ENCODE measurements at regions not wholly inside any gene's neighbourhood (a gene's known extent, or its start where the extent isn't known, plus 50 kb on each side); places are given as distances from the start of the nearest gene placed in this dataset.

GRCh38 chr11:112606656-112607055 lies 346.0 kb upstream of the PLET1 start:
- no peaks in the 10 kb centered on the region for H3K9me3 ChIP-seq (ENCODE audit: insufficient read depth in 2 of 2, low read depth in 1 of 2, low read length in 1 of 2)
- no peaks in the 10 kb centered on the region for H3K23me2 ChIP-seq (ENCODE audit: low read depth, low read length)
- no peak overlapping the region for H3K27ac ChIP-seq (ENCODE audit: low read depth, low read length)
- H3K23ac ChIP-seq (ENCODE audit: insufficient read length), result no peak overlapping the region
- H2BK120ac ChIP-seq (replicated peaks; ENCODE audit: low read depth, low read length), result no peak overlapping the region
- DNase-seq (ENCODE audit: low read depth in 1 of 2, low spot score in 2 of 2) (no peak), FAIRE-seq (no peak)
- no peak overlapping the region for H2BK5ac ChIP-seq (ENCODE audit: low read depth, low read length)
- H4K20me1 ChIP-seq (replicated peaks in 1 of 2; ENCODE audit: control insufficient read depth in 1 of 2, insufficient read depth in 2 of 2, low read length in 2 of 2), result no peaks in the 10 kb centered on the region
- H4K5ac ChIP-seq (ENCODE audit: insufficient read length, low read depth, low read length), result no peak overlapping the region
- H2BK12ac ChIP-seq (ENCODE audit: low read depth, low read length), result no peak overlapping the region
- no peak overlapping the region; the same call in 1 of the 2 replicates for H4K8ac ChIP-seq (ENCODE audit: extremely low read depth, insufficient read depth, low read length)
- TF ChIP-seq PHF8 (conservative IDR thresholded peaks at IDR 0.05; ENCODE audit: low read depth, low read length) (no peak), RXRA (IDR thresholded peaks at IDR 0.05; ENCODE audit: insufficient read depth, low read depth, low read length) (no peak)
- H4K91ac ChIP-seq (replicated peaks; ENCODE audit: insufficient read length, low read length), result no peak overlapping the region
- no peak overlapping the region for H3K4me2 ChIP-seq (ENCODE audit: insufficient read depth in 1 of 2, low read depth in 2 of 2, low read length in 2 of 2)
- no peaks in the 10 kb centered on the region; a peak in 1 of 7 replicates for H3K27me3 ChIP-seq (replicated peaks in 1 of 4; ENCODE audit: control insufficient read depth in 3 of 4, extremely low read depth in 1 of 4, insufficient read depth in 3 of 4, low read length in 3 of 4)
- WGBS, 2 experiments (ENCODE audit: extremely low coverage in 1 of 2, insufficient coverage in 1 of 2, insufficient read length in 1 of 2, insufficient replicate concordance in 2 of 2, low coverage in 1 of 2, low lambda C conversion rate in 2 of 2, missing lambda C conversion rate in 1 of 2), result 93% methylated on average over 2 of the region's 2 CpGs; no CpG with 5 or more reads in 1 of the 2 experiments
- no peak overlapping the region for H3K14ac ChIP-seq (ENCODE audit: insufficient read length)
- peak overlapping the region; percentile 52 for H3K56ac ChIP-seq (replicated peaks; ENCODE audit: insufficient read length, low read depth, low read length)
- no peak overlapping the region for H2AK5ac ChIP-seq (ENCODE audit: low read depth, low read length)
- no peak overlapping the region for H3K18ac ChIP-seq (ENCODE audit: extremely low read depth, low read length)
- H3K9ac ChIP-seq (replicated peaks in 1 of 4; ENCODE audit: extremely low read depth in 1 of 4, low read depth in 3 of 4, low read length in 3 of 4), result no peak overlapping the region
- H3K79me1 ChIP-seq (ENCODE audit: low read depth, low read length), result no peaks in the 10 kb centered on the region
- no peaks in the 10 kb centered on the region for H3K79me2 ChIP-seq (ENCODE audit: control insufficient read depth in 1 of 2, insufficient read depth in 2 of 2, low read length in 2 of 2)
- H2AFZ ChIP-seq (ENCODE audit: low read length), result no peak overlapping the region
- no peak overlapping the region for H2BK20ac ChIP-seq (ENCODE audit: low read length)
- no peaks in the 10 kb centered on the region for H3K36me3 ChIP-seq (ENCODE audit: control insufficient read depth in 2 of 4, insufficient read depth in 4 of 4, low read length in 3 of 4)
- H3K4ac ChIP-seq (replicated peaks; ENCODE audit: insufficient read length, low read depth, low read length), result no peak overlapping the region
- H3K4me1 ChIP-seq (replicated peaks in 1 of 4; ENCODE audit: control insufficient read depth in 3 of 4, insufficient read depth in 4 of 4, low read length in 3 of 4), result no peaks in the 10 kb centered on the region; a peak in 1 of 7 replicates
- no peak overlapping the region for H3K4me3 ChIP-seq (ENCODE audit: extremely low read depth in 1 of 4, insufficient read depth in 2 of 4, low read depth in 3 of 4, low read length in 4 of 4)
- H2BK15ac ChIP-seq (ENCODE audit: low read length), result no peak overlapping the region
- CTCF ChIA-PET (ENCODE audit: partially characterized antibody), result interaction anchor here (0.8 to 2.5 kb wide), 4 partner anchors 10 to 1123 kb away, joined by 3 to 8 read pairs (median 3); no protein-coding TSS in a partner anchor
- POLR2A ChIA-PET (ENCODE audit: partially characterized antibody), result no interaction called here

Measured in H1 (cell line).